Common myeloid progenitor, CD34-positive (primary cell): ENCODE measurements at regions not wholly inside any gene's neighbourhood (a gene's known extent, or its start where the extent isn't known, plus 50 kb on each side); places are given as distances from the start of the nearest gene placed in this dataset.

Experiments used
- CTCF ChIA-PET: fragments of 350-600 bp; sonication (Branson Sonifier 250); formaldehyde crosslinking; loops from one replicate; lab custom pipeline; 2021; ENCODE audit warnings: antibody characterized with exemption; lab: Charles Lee
- POLR2A ChIA-PET: fragments of 350-600 bp; sonication (Branson Sonifier 250); formaldehyde crosslinking; loops from one replicate; lab custom pipeline; 2021; ENCODE audit warnings: antibody characterized with exemption; lab: Charles Lee
- DNase-seq, 3 donors: peaks; one replicate each; pipeline versions ENCODE4 v3.0.0 to v3.0.0-alpha.2; 2013
- H3K27ac ChIP-seq, 2 experiments: 1 replicate in 1 of 2; 2 replicates in 1 of 2; pipeline ENCODE4 v1.7.0; 2013; ENCODE audit warnings: inconsistent platforms in 2 of 2, low read length in 2 of 2, mild to moderate bottlenecking in 2 of 2, low read depth in 1 of 2, moderate library complexity in 1 of 2; ENCODE audit not compliant: severe bottlenecking in 2 of 2, insufficient read depth in 1 of 2, poor library complexity in 1 of 2
- H3K27me3 ChIP-seq, 5 experiments: replicated peaks in 2 of 5; 1 replicate in 3 of 5; 2 replicates in 2 of 5; pipeline versions ENCODE4 v1.6.1 to v1.7.0; 2013; ENCODE audit warnings: low read length in 4 of 5, mild to moderate bottlenecking in 2 of 5, moderate library complexity in 2 of 5, inconsistent platforms in 1 of 5; ENCODE audit not compliant: insufficient read depth in 5 of 5, control insufficient read depth in 4 of 5
- H3K36me3 ChIP-seq, 4 experiments: 1 replicate in 2 of 4; 2 replicates in 2 of 4; pipeline versions ENCODE4 v1.6.1 to v1.7.0; 2013; ENCODE audit warnings: low read length in 3 of 4, control low read depth in 1 of 4, mild to moderate bottlenecking in 1 of 4; ENCODE audit not compliant: control insufficient read depth in 4 of 4, insufficient read depth in 4 of 4
- H3K4me1 ChIP-seq, 4 experiments: 1 replicate in 3 of 4; 2 replicates in 1 of 4; pipeline versions ENCODE4 v1.6.1 to v1.7.1; 2013; ENCODE audit warnings: low read length in 3 of 4, mild to moderate bottlenecking in 3 of 4, control low read depth in 1 of 4, inconsistent platforms in 1 of 4, moderate library complexity in 1 of 4; ENCODE audit not compliant: control insufficient read depth in 4 of 4, insufficient read depth in 4 of 4; ENCODE audit errors: control extremely low read depth in 1 of 4
- H3K4me3 ChIP-seq, 7 experiments: 1 replicate in 4 of 7; 2 replicates in 3 of 7; pipeline versions ENCODE4 v1.5.1 to v1.7.0; 2013; ENCODE audit warnings: mild to moderate bottlenecking in 7 of 7, low read length in 6 of 7, moderate library complexity in 6 of 7, inconsistent platforms in 2 of 7, low read depth in 2 of 7, control low read depth in 1 of 7; ENCODE audit not compliant: insufficient read depth in 4 of 7, control insufficient read depth in 1 of 7; ENCODE audit errors: extremely low read depth in 1 of 7
- H3K9me3 ChIP-seq, 5 experiments: 1 replicate in 4 of 5; 2 replicates in 1 of 5; pipeline versions ENCODE4 v1.6.1 to v1.7.1; 2013; ENCODE audit warnings: low read length in 4 of 5, mild to moderate bottlenecking in 2 of 5, inconsistent platforms in 1 of 5, low read depth in 1 of 5, moderate library complexity in 1 of 5; ENCODE audit not compliant: control insufficient read depth in 4 of 5, insufficient read depth in 2 of 5; ENCODE audit errors: control extremely low read depth in 1 of 5
- WGBS: methylation state at CpG from one replicate; pipeline ENCODE4 v1.1.5; 2013; ENCODE audit not compliant: insufficient coverage; 5-methylcytosine and 5-hydroxymethylcytosine counted together

- CTCF ChIA-PET: no interaction called here
- Histone ChIP-seq H3K27me3 (no peaks in the 10 kb centered on the region), H3K4me1 (peaks cover 0 to 5% (median 0%) of the 10 kb centered on the region in 4 experiments), H3K27ac (no peak overlapping the region), H3K36me3 (no peaks in the 10 kb centered on the region), H3K9me3 (no peaks in the 10 kb centered on the region), H3K4me3 (no peak overlapping the region)
- no peak for DNase-seq
- WGBS: 94% methylated on average over 11 of the region's 12 CpGs
- POLR2A ChIA-PET: no interaction called here
Observed at GRCh38 chr2:122112216-122113005, 357.0 kb downstream of the TSN start.

- no peak for DNase-seq
- no peak overlapping the region for H3K4me3 ChIP-seq
- no peak overlapping the region for H3K27ac ChIP-seq
- ChIA-PET POLR2A (no interaction called here), CTCF (no interaction called here)
- no peaks in the 10 kb centered on the region for H3K36me3 ChIP-seq
- H3K9me3 ChIP-seq: no peaks in the 10 kb centered on the region
- H3K27me3 ChIP-seq: no peaks in the 10 kb centered on the region
- peaks cover 0 to 3% (median 0%) of the 10 kb centered on the region in 4 experiments for H3K4me1 ChIP-seq
- 64% methylated on average over 2 of the region's 2 CpGs for WGBS
Observed at GRCh38 chr2:122114421-122114820, 359.0 kb downstream of the TSN start.

- no peaks in the 10 kb centered on the region for H3K27me3 ChIP-seq
- H3K9me3 ChIP-seq: no peaks in the 10 kb centered on the region
- no peaks in the 10 kb centered on the region for H3K36me3 ChIP-seq
- ChIA-PET POLR2A (no interaction called here), CTCF (no interaction called here)
- no peak overlapping the region for H3K27ac ChIP-seq
- no CpG with 5 or more reads among the region's 2 CpGs for WGBS
- DNase-seq: no peak
- no peaks in the 10 kb centered on the region for H3K4me1 ChIP-seq
- H3K4me3 ChIP-seq: no peak overlapping the region
Observed at GRCh38 chr2:122117371-122117770, 361.9 kb downstream of the TSN start.

- Histone ChIP-seq H3K36me3 (no peaks in the 10 kb centered on the region), H3K27ac (no peak overlapping the region), H3K4me3 (no peak overlapping the region), H3K9me3 (peaks cover 4 to 48% (median 18%) of the 10 kb centered on the region in 5 experiments), H3K27me3 (no peaks in the 10 kb centered on the region), H3K4me1 (no peaks in the 10 kb centered on the region)
- no CpG with 5 or more reads among the region's 1 CpG for WGBS
- DNase-seq: peak; percentile 10 to 46 (median 23)
- ChIA-PET POLR2A (no interaction called here), CTCF (no interaction called here)
Observed at GRCh38 chr2:122129399-122129798, 373.9 kb downstream of the TSN start.

GRCh38 chr2:122132147-122132691 is 376.8 kb downstream of the TSN start:
- no peak for DNase-seq
- 100% methylated on average over 1 of the region's 2 CpGs for WGBS
- peaks cover 4 to 18% (median 13%) of the 10 kb centered on the region in 4 experiments for H3K4me1 ChIP-seq
- POLR2A ChIA-PET: no interaction called here
- no peaks in the 10 kb centered on the region for H3K27me3 ChIP-seq
- no peak overlapping the region for H3K4me3 ChIP-seq
- no peak overlapping the region for H3K27ac ChIP-seq
- peaks cover 2 to 35% (median 14%) of the 10 kb centered on the region in 5 experiments for H3K9me3 ChIP-seq
- CTCF ChIA-PET: interaction anchor here (0.9 kb wide), 1 partner anchor 58 kb away, joined by 3 read pairs; no protein-coding TSS in a partner anchor
- H3K36me3 ChIP-seq: no peaks in the 10 kb centered on the region

- H3K36me3 ChIP-seq: no peaks in the 10 kb centered on the region
- no peaks in the 10 kb centered on the region for H3K27me3 ChIP-seq
- CTCF ChIA-PET: interaction anchor here (0.9 to 1.3 kb wide), 4 partner anchors 16 to 360 kb away, joined by 3 to 5 read pairs (median 4); no protein-coding TSS in a partner anchor
- peak; percentile 93 to 99 (median 93) for DNase-seq
- H3K4me3 ChIP-seq: peak overlapping the region in 2 of 7 experiments; percentile 33 to 40
- H3K4me1 ChIP-seq: peaks cover 4 to 18% (median 13%) of the 10 kb centered on the region in 4 experiments
- POLR2A ChIA-PET: interaction anchor here (1.1 kb wide), 1 partner anchor 136 kb away, joined by 3 read pairs; no protein-coding TSS in a partner anchor
- no peak overlapping the region for H3K27ac ChIP-seq
- H3K9me3 ChIP-seq: peaks cover 0 to 14% (median 11%) of the 10 kb centered on the region in 5 experiments
- WGBS: 23% methylated on average over 4 of the region's 10 CpGs
Observed at GRCh38 chr2:122135021-122135937, 379.8 kb downstream of the TSN start.
